HG02973 (cell line): ENCODE measurements at regions not wholly inside any gene's neighbourhood (a gene's known extent, or its start where the extent isn't known, plus 50 kb on each side); places are given as distances from the start of the nearest gene placed in this dataset.

Experiments used
- ATAC-seq: cut with Tn5 transposase; IDR thresholded peaks from one replicate; pipeline ENCODE4 v1.9.1; 2021; ENCODE audit warnings: moderate library complexity; ENCODE audit not compliant: unreplicated experiment

- ATAC-seq = no peak
These were observed 523.4 kb upstream of the TBX3 start for GRCh38 chr12:115207216-115207915.

GRCh38 chr12:115206801-115207200 is 522.8 kb upstream of the TBX3 start:
- no peak for ATAC-seq

- ATAC-seq = no peak
These were observed 521.9 kb upstream of the TBX3 start for GRCh38 chr12:115205755-115206308.

GRCh38 chr12:115204957-115205754 is 521.2 kb upstream of the TBX3 start:
- ATAC-seq = no peak

- no peak for ATAC-seq
These were observed 519.7 kb upstream of the TBX3 start for GRCh38 chr12:115203701-115204100.

- no peak for ATAC-seq
These were observed 518.0 kb upstream of the TBX3 start for GRCh38 chr12:115201966-115202365.

- ATAC-seq = no peak
These were observed 515.9 kb upstream of the TBX3 start for GRCh38 chr12:115199831-115200230.

- ATAC-seq = no peak
These were observed 510.9 kb upstream of the TBX3 start for GRCh38 chr12:115194857-115195256.

- no peak for ATAC-seq
These were observed 510.5 kb upstream of the TBX3 start for GRCh38 chr12:115194448-115194847.

GRCh38 chr12:115191342-115191741 is 507.4 kb upstream of the TBX3 start:
- no peak for ATAC-seq

- no peak for ATAC-seq
These were observed 506.2 kb upstream of the TBX3 start for GRCh38 chr12:115190010-115190770.

- no peak for ATAC-seq
These were observed 501.5 kb upstream of the TBX3 start for GRCh38 chr12:115185506-115185905.

GRCh38 chr12:115183752-115184151 is 499.8 kb upstream of the TBX3 start:
- no peak for ATAC-seq

GRCh38 chr12:115177899-115178298 is 493.9 kb upstream of the TBX3 start:
- ATAC-seq = no peak

- ATAC-seq = no peak
These were observed 492.9 kb upstream of the TBX3 start for GRCh38 chr12:115176741-115177400.

GRCh38 chr12:115174920-115175319 is 490.9 kb upstream of the TBX3 start:
- no peak for ATAC-seq

- ATAC-seq = no peak
These were observed 488.5 kb upstream of the TBX3 start for GRCh38 chr12:115172521-115172920.

- no peak for ATAC-seq
These were observed 486.0 kb upstream of the TBX3 start for GRCh38 chr12:115169981-115170380.

- ATAC-seq = no peak
These were observed 482.8 kb upstream of the TBX3 start for GRCh38 chr12:115166698-115167315.

- no peak for ATAC-seq
These were observed 479.7 kb upstream of the TBX3 start for GRCh38 chr12:115163710-115164109.
